Naive thymus-derived CD8-positive, alpha-beta T cell (primary cell): ENCODE measurements at regions not wholly inside any gene's neighbourhood (a gene's known extent, or its start where the extent isn't known, plus 50 kb on each side); places are given as distances from the start of the nearest gene placed in this dataset.

Source experiments
- ATAC-seq, 2 donors: fragments of 150-1000 bp; cut with Tn5 transposase in 1 of 2; sonication (Bioruptor Pico), chemical (Tn5 transposase) in 1 of 2; 1 replicate in 1 of 2; 2 replicates in 1 of 2; pipeline ENCODE4 v1.10.0; 2021; ENCODE audit warnings: mild to moderate bottlenecking in 2 of 2, moderate library complexity in 2 of 2
- POLR2A ChIA-PET: fragments of 350-600 bp; sonication (Branson Sonifier 250); formaldehyde crosslinking; loops from one replicate; lab custom pipeline; 2021; ENCODE audit warnings: antibody characterized with exemption; lab: Charles Lee
- DNase-seq, 10 donors: peaks; one replicate each; pipeline versions ENCODE4 v3.0.0 to v3.0.0-alpha.2; 2020 to 2022
- H3K27ac Mint-ChIP-seq, 10 donors: one replicate each; pipeline ENCODE4 v1.8.0; 2020 to 2022; ENCODE audit warnings: mild to moderate bottlenecking in 10 of 10, mixed read lengths in 10 of 10, moderate library complexity in 4 of 10, inconsistent platforms in 1 of 10
- H3K27me3 Mint-ChIP-seq, 5 donors: one replicate each; pipeline ENCODE4 v1.8.0; 2021 to 2022; ENCODE audit warnings: mixed read lengths in 5 of 5
- H3K36me3 Mint-ChIP-seq, 3 donors: one replicate each; pipeline ENCODE4 v1.8.0; 2020 to 2022; ENCODE audit warnings: mixed read lengths in 3 of 3, mild to moderate bottlenecking in 2 of 3, inconsistent platforms in 1 of 3
- H3K4me1 Mint-ChIP-seq, 4 donors: one replicate each; pipeline ENCODE4 v1.8.0; 2021 to 2022; ENCODE audit warnings: mixed read lengths in 4 of 4
- H3K4me3 Mint-ChIP-seq, 10 donors: one replicate each; pipeline ENCODE4 v1.8.0; 2020 to 2022; ENCODE audit warnings: mild to moderate bottlenecking in 10 of 10, mixed read lengths in 10 of 10, moderate library complexity in 6 of 10, inconsistent platforms in 1 of 10
- H3K9me3 Mint-ChIP-seq, 9 donors: one replicate each; pipeline ENCODE4 v1.8.0; 2020 to 2022; ENCODE audit warnings: mixed read lengths in 9 of 9, mild to moderate bottlenecking in 3 of 9, inconsistent platforms in 1 of 9, moderate library complexity in 1 of 9

DNA sequence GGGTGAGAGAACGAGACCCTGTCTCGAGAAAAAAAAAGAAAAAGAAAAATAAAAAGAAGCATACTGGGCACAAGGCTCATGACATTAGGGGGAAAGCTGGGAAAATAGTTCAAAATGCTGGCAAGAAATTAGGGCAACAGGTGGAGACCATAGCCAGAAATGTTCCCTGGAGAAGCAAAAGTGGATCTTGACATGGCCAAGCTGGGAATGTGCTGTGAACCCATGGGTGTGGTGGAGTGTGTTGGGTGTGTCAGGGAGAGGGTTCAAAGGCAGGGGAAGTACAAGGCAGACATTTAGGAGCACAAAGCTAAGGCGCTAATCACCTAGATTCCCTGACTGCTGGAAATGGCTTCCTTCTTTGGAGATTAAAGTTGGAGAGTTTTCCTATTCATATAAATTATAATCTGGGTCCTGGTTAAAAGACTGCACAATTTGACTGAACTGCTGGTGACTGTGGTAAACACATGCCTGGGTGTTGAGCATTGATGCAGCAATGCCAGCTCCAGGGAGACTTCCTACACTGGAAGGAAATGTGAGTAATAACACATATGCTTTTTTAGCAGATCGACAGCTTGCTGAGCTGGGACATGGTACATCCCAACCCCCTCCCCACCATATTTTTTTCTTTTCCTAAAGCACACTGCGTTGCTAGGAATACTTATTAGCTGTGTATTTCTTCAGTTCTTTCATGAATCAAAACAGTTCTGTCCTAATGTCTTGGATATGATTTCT lies 70.1 kb upstream of the ARHGAP21 start:
- peaks cover 0 to 6% (median 0%) of the 10 kb centered on the region in 9 donors for H3K9me3 Mint-ChIP-seq
- POLR2A ChIA-PET: no interaction called here

DNA sequence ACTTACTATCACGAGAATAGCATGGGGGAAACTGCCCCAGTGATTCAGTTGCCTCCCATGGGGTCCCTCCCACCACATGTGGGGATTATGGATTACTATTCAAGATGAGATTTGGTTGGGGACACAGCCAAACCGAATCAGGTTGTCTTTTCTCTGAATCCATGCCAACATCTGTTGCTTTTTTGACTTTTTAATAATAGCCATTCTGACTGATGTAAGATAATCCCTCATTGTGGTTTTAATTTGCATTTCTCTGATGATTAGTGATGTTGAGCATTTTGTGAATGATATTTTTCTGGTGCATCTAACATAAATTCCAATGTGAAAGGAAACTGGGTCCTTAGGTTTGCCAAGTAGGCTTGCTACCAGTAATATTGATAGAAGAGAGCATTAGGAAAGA lies 69.0 kb upstream of the ARHGAP21 start:
- H3K27ac Mint-ChIP-seq: no peak overlapping the region
- no peaks in the 10 kb centered on the region for H3K27me3 Mint-ChIP-seq
- H3K36me3 Mint-ChIP-seq: no peaks in the 10 kb centered on the region
- no peak for ATAC-seq
- POLR2A ChIA-PET: no interaction called here
- H3K9me3 Mint-ChIP-seq: peaks cover 0 to 6% (median 0%) of the 10 kb centered on the region in 9 donors
- H3K4me1 Mint-ChIP-seq: no peaks in the 10 kb centered on the region
- no peak overlapping the region for H3K4me3 Mint-ChIP-seq
- DNase-seq: no peak

More for the DNA sequence above, 70.1 kb upstream of the ARHGAP21 start:
- Mint-ChIP-seq H3K27ac (no peak overlapping the region), H3K4me1 (no peaks in the 10 kb centered on the region), H3K27me3 (no peaks in the 10 kb centered on the region), H3K4me3 (no peak overlapping the region), H3K36me3 (no peaks in the 10 kb centered on the region)
- no peak for DNase-seq
- no peak for ATAC-seq

DNA sequence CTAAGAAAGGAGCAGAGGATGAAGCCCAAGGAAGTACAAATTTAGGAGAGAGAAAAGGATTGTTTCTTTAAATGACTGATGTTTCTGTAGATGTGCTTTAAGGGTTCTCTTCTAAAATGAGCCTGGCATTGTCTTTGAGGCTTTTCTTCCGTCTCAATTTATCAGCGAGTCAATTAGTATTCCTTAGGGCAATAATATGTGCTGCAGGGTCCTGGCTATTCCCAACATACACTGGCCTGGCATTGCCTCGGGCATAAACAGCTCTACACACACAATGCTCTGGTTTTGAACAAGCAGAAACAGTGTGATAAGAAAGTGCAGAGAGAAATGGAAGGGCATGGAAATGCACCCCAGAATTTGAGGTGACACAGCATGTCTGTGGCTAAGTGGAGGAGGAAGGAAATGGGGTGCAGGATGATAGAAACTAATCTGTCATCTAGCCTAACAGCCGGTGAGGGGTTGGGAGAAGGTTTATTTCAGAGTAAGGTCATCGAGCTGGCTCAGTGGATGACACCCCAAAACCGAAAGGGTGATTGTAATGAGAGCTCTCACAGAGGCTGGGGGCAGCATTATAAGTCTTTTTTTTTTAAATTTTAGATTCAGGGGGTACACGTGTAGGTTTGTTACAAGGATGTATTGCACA lies 67.5 kb upstream of the ARHGAP21 start:
- Mint-ChIP-seq H3K9me3 (peaks cover 0 to 6% (median 0%) of the 10 kb centered on the region in 9 donors), H3K27ac (no peak overlapping the region), H3K27me3 (no peaks in the 10 kb centered on the region), H3K36me3 (no peaks in the 10 kb centered on the region), H3K4me3 (no peak overlapping the region), H3K4me1 (no peaks in the 10 kb centered on the region)
- DNase-seq: no peak
- POLR2A ChIA-PET: no interaction called here
- ATAC-seq: no peak

DNA sequence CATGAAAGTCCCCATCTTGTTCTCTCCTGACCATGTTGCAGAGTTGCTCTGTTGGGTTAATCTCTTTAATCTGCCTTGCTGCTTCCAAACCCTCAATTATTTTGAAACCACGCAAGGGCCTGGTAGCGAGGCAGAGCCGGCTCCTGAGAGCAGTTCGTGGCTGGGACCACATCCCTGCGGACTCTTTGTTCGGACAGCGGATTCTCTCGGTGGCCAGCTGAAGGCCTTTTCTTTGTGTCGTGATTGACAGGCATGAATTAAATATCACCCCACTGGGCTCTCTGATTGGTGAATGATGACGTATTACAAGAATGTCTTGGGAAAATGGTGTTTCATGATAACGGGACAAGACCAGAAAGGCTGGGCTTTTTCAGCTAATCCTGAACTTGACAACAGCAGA lies 66.9 kb upstream of the ARHGAP21 start:
- POLR2A ChIA-PET: no interaction called here

DNA sequence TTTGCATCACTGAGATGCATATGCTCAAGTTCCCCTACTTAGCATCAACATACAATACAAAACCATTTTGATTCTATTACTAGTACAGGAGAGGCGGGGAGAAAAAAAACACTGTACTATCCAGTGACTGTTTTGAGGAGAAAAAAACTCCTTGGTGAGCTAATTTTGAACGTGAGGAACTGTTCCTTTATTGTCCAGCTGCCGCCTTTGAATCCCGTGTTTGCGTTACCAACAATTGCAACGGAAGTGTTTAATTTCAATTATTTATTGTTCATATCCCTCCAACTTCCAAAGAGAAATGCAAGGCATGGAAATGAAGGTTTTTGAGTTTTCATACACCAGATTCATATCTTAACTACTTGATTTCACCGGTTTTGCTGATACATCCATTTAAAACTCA lies 66.4 kb upstream of the ARHGAP21 start:
- POLR2A ChIA-PET: no interaction called here
- no peak overlapping the region for H3K27ac Mint-ChIP-seq

More for the DNA sequence above, 66.9 kb upstream of the ARHGAP21 start:
- DNase-seq: no peak
- H3K27me3 Mint-ChIP-seq: no peaks in the 10 kb centered on the region
- no peak overlapping the region for H3K4me3 Mint-ChIP-seq
- H3K36me3 Mint-ChIP-seq: no peaks in the 10 kb centered on the region
- no peaks in the 10 kb centered on the region for H3K4me1 Mint-ChIP-seq
- H3K9me3 Mint-ChIP-seq: peaks cover 0 to 6% (median 0%) of the 10 kb centered on the region in 9 donors
- H3K27ac Mint-ChIP-seq: no peak overlapping the region
- ATAC-seq: no peak

DNA sequence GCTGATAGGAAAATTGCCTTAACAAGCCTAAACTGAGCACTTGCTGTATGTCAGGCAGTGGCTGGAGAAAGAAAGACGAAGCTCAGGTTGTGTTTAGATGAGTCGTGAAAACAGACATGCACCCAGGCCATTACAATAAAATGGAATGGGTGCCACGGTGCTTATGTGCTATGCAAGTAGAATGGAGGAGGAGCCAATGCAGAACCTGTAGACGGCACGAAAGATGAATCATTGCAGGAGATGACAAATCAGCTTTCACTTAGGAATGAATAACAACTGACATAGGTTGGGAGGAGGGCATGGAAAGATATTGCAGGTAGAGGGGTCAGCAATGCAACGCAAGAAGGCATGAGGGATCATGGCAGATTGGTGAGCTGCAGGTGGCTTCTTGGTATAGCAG lies 61.2 kb upstream of the ARHGAP21 start:
- POLR2A ChIA-PET: no interaction called here
- Mint-ChIP-seq H3K27ac (no peak overlapping the region), H3K4me3 (no peak overlapping the region), H3K27me3 (no peaks in the 10 kb centered on the region), H3K9me3 (peaks cover 0 to 6% (median 0%) of the 10 kb centered on the region in 9 donors), H3K4me1 (peaks cover 0 to 2% (median 0%) of the 10 kb centered on the region in 4 donors), H3K36me3 (no peaks in the 10 kb centered on the region)
- DNase-seq: no peak
- no peak for ATAC-seq

More for the DNA sequence above, 66.4 kb upstream of the ARHGAP21 start:
- no peaks in the 10 kb centered on the region for H3K36me3 Mint-ChIP-seq
- no peak overlapping the region for H3K4me3 Mint-ChIP-seq
- no peaks in the 10 kb centered on the region for H3K4me1 Mint-ChIP-seq
- no peaks in the 10 kb centered on the region for H3K27me3 Mint-ChIP-seq
- ATAC-seq: no peak
- DNase-seq: no peak
- H3K9me3 Mint-ChIP-seq: peaks cover 0 to 3% (median 0%) of the 10 kb centered on the region in 9 donors

DNA sequence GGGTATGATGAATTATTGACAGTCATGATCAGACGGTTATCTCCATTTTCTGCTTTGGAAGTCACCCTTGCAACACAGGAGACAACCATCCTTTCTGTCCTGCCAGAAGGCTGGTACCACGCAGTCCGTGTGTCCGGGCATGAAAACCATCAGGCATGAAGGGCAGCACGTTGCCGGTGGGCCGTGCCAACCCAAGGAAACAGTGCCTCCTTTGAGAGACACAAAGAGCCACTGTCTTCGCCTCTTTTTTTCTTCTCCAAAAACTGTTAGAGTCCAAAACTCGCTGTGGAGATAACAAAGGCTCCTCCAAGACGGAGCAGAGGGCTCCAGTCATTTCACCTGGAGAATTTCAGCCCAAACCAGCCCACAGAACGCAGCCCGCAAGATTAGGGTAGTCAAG lies 60.4 kb upstream of the ARHGAP21 start:
- DNase-seq: no peak
- H3K4me3 Mint-ChIP-seq: no peak overlapping the region
- peaks cover 0 to 6% (median 0%) of the 10 kb centered on the region in 9 donors for H3K9me3 Mint-ChIP-seq
- no peaks in the 10 kb centered on the region for H3K27me3 Mint-ChIP-seq
- no peak for ATAC-seq
- H3K27ac Mint-ChIP-seq: peak overlapping the region in 1 of 10 donors; percentile 55
- no peaks in the 10 kb centered on the region for H3K36me3 Mint-ChIP-seq
- POLR2A ChIA-PET: no interaction called here
- H3K4me1 Mint-ChIP-seq: peaks cover 0 to 2% (median 0%) of the 10 kb centered on the region in 4 donors

DNA sequence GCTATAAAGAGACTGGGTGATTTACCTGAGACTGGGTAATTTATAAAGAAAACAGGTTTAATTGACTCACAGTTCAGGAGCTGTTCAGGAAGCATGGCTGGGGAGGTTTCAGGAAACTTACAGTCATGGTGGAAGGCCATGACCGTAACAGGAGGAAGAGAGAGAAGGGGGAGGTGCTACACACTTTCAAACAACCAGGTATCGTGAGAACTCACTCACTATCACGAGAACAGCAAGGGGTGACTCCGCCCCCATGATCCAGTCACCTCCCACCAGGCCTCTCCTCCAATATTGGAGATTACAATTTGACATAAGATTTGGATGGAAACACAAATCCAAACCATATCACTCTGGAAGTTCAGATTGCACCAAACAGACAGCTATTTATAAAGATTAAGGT lies 59.8 kb upstream of the ARHGAP21 start:
- Mint-ChIP-seq H3K4me3 (no peak overlapping the region), H3K27me3 (no peaks in the 10 kb centered on the region), H3K36me3 (no peaks in the 10 kb centered on the region), H3K9me3 (peaks cover 0 to 6% (median 0%) of the 10 kb centered on the region in 9 donors), H3K4me1 (peaks cover 0 to 2% (median 0%) of the 10 kb centered on the region in 4 donors), H3K27ac (no peak overlapping the region)
- DNase-seq (no peak), ATAC-seq (no peak)
- POLR2A ChIA-PET: no interaction called here

DNA sequence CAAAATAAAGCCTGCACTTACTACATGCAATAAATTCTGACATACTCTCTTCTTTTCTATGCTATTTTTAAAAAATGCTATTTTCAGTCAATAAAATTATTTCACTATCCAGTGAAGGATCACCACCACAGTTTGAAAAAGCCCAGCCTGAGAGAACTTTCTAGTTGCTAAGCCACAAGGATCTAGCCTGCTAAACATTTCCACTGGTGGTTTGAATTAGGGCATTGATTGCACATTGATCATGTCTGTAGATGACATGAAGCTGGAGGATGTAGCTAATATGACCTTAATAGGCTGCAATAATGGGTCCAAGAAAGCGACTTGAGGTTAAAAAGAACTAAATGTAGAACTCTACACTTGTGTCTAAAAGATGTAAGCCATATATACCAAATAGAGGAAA lies 56.0 kb upstream of the ARHGAP21 start:
- no peaks in the 10 kb centered on the region for H3K36me3 Mint-ChIP-seq
- POLR2A ChIA-PET: no interaction called here
- no peak for ATAC-seq

DNA sequence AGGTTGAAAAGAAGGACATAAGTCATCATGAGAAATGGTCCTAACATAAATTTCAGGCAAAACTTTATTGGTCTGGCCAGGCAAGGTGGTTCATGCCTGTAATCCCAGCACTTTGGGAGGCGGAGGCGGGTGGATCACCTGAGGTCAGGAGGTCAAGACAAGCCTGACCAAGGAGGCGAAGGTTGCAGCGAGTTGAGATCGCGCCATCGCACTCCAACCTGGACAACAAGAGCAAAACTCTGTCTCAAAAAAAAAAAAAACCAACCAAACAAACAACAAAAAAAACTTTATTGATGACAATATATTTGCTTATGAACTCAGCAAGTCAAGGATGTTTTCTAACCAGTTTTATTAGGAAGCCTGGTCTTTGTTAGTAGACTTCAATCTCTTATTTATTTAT lies 54.6 kb upstream of the ARHGAP21 start:
- peaks cover 7 to 17% (median 12%) of the 10 kb centered on the region in 4 donors for H3K4me1 Mint-ChIP-seq
- no peak for ATAC-seq
- no peaks in the 10 kb centered on the region for H3K27me3 Mint-ChIP-seq
- H3K4me3 Mint-ChIP-seq: no peak overlapping the region
- no peak for DNase-seq
- no peaks in the 10 kb centered on the region for H3K36me3 Mint-ChIP-seq
- POLR2A ChIA-PET: no interaction called here
- peaks cover 0 to 6% (median 0%) of the 10 kb centered on the region in 9 donors for H3K9me3 Mint-ChIP-seq
- no peak overlapping the region for H3K27ac Mint-ChIP-seq

More for the DNA sequence above, 56.0 kb upstream of the ARHGAP21 start:
- H3K27me3 Mint-ChIP-seq: no peaks in the 10 kb centered on the region
- no peak overlapping the region for H3K4me3 Mint-ChIP-seq
- H3K4me1 Mint-ChIP-seq: peaks cover 8 to 16% (median 12%) of the 10 kb centered on the region in 4 donors
- H3K9me3 Mint-ChIP-seq: peaks cover 0 to 6% (median 0%) of the 10 kb centered on the region in 9 donors
- DNase-seq: no peak
- H3K27ac Mint-ChIP-seq: no peak overlapping the region

DNA sequence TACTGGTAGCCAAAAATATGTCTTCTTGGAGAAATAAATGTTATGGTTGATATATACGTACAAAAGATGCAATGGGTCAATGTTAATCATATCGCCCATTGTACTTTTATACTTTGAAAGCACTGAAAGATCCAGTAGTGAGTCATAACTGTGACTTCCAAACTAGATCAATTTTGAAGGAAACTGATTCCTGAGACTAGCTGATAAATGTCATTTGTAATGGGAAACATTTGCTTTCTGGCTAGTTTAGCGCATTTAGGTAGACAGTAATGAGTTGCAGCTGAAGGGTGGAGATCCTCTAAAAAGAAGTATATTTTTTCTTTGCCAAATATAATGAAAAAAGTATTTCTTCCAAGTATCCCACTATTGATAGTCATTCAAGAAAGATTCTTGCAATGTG lies 53.5 kb upstream of the ARHGAP21 start:
- no peak for DNase-seq
- no peaks in the 10 kb centered on the region for H3K9me3 Mint-ChIP-seq
- peaks cover 7 to 17% (median 12%) of the 10 kb centered on the region in 4 donors for H3K4me1 Mint-ChIP-seq
- H3K36me3 Mint-ChIP-seq: no peaks in the 10 kb centered on the region
- no peak overlapping the region for H3K4me3 Mint-ChIP-seq
- H3K27me3 Mint-ChIP-seq: no peaks in the 10 kb centered on the region
- POLR2A ChIA-PET: no interaction called here
- ATAC-seq: no peak
- no peak overlapping the region for H3K27ac Mint-ChIP-seq

DNA sequence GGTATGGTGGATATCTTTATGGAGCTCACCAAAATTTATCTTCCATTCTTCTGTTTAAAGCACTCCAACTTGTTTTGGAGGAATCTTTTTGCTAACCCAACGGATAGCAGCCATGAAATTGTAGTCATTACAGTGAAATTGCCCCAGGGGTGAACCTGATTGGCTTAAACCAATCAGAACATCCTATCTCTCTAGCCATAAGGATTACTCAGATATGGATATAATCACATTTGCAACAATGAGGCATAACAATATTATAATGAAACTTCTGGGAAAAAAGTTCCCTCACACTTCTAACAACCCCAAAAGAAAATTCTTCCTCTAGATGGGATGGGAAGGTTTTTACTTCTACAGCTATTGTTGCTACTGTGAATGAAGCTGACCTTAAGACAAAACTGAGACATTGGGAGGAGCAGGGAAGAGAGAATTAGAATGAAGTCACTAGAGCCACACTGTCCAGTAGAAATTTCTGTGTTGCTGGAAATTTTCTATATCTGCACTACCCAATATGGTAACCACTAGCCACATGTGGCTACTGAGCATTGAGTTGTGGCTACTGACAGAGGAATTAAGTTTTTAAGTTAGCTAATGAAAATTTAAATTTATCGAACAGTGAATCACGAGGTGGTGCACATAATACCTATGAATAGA lies 50.4 kb upstream of the ARHGAP21 start:
- Mint-ChIP-seq H3K4me3 (no peak overlapping the region), H3K36me3 (no peaks in the 10 kb centered on the region), H3K27me3 (no peaks in the 10 kb centered on the region), H3K9me3 (no peaks in the 10 kb centered on the region), H3K27ac (peak overlapping the region in 1 of 10 donors; percentile 9), H3K4me1 (peaks cover 8 to 17% (median 12%) of the 10 kb centered on the region in 4 donors)
- POLR2A ChIA-PET: no interaction called here
- ATAC-seq: no peak
- DNase-seq: no peak
